Muscle of leg (tissue), 3 donors: ENCODE measurements at regions not wholly inside any gene's neighbourhood (a gene's known extent, or its start where the extent isn't known, plus 50 kb on each side); places are given as distances from the start of the nearest gene placed in this dataset.

Source experiments
- DNase-seq: peaks from one replicate; pipeline ENCODE4 v3.0.0; 2013
- H3K27ac ChIP-seq: one replicate; pipeline ENCODE4 v1.5.1; 2013; ENCODE audit warnings: mild to moderate bottlenecking, low read length, control low read depth
- H3K27me3 ChIP-seq: one replicate; pipeline ENCODE4 v1.6.1; 2013; ENCODE audit warnings: low read length; ENCODE audit not compliant: control insufficient read depth, insufficient read depth
- H3K36me3 ChIP-seq: one replicate; pipeline ENCODE4 v1.6.1; 2013; ENCODE audit warnings: low read length; ENCODE audit not compliant: control insufficient read depth, insufficient read depth
- H3K4me1 ChIP-seq: one replicate; pipeline ENCODE4 v1.6.1; 2013; ENCODE audit warnings: low read length; ENCODE audit not compliant: control insufficient read depth, insufficient read depth
- H3K4me3 ChIP-seq: one replicate; pipeline ENCODE4 v1.5.1; 2013; ENCODE audit warnings: low read length, control low read depth
- H3K9me3 ChIP-seq: replicated peaks from 2 replicates; pipeline ENCODE4 v1.6.1; 2013; ENCODE audit warnings: low read depth, low read length; ENCODE audit not compliant: control insufficient read depth
- WGBS: methylation state at CpG from one replicate; pipeline ENCODE4 v1.1.5; 2013; ENCODE audit warnings: missing lambda C conversion rate; ENCODE audit not compliant: insufficient coverage; 5-methylcytosine and 5-hydroxymethylcytosine counted together

DNA sequence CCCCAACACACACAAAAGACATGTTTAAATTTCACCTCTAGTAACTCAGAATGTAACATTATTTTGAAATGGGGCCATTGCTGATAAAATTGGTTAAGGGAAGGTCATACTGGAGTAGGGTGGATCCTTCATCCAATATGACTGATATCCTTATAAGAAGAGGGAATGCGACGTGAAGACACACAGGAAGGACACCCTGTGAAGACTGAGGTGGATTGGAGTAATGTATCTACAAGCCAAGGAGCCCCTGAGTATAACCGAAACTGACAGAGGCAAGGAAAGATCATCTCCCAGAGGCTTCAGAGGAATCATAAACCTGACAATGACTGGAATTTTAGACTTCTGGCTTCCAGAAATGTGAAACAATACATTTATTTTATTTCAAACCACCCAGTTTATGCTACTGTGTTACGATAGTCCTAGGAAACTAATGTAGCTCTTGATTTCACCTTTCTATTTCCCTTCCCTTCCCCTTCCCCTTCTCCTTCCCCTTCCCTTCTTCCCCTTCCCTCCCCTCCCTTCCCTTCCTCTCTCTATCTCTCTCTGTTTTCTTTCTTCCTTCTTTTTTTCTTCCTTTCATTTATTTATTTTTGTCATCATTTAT, 1775.4 kb downstream of the LRRC4C start:
- Histone ChIP-seq H3K27me3 (no peaks in the 10 kb centered on the region), H3K4me3 (no peak overlapping the region), H3K9me3 (peaks cover 13% of the 10 kb centered on the region), H3K27ac (no peak overlapping the region), H3K4me1 (no peaks in the 10 kb centered on the region), H3K36me3 (no peaks in the 10 kb centered on the region)
- WGBS = 80% methylated on average over 1 of the region's 4 CpGs
- no peak for DNase-seq

- Histone ChIP-seq H3K4me3 (no peak overlapping the region), H3K27me3 (no peaks in the 10 kb centered on the region), H3K9me3 (peaks cover 13% of the 10 kb centered on the region), H3K4me1 (no peaks in the 10 kb centered on the region), H3K36me3 (no peaks in the 10 kb centered on the region), H3K27ac (no peak overlapping the region)
- WGBS = no CpG with 5 or more reads among the region's 1 CpG
- DNase-seq = no peak
Measured at GRCh38 chr11:39683288-39683950, 1776.0 kb downstream of the LRRC4C start.

DNA sequence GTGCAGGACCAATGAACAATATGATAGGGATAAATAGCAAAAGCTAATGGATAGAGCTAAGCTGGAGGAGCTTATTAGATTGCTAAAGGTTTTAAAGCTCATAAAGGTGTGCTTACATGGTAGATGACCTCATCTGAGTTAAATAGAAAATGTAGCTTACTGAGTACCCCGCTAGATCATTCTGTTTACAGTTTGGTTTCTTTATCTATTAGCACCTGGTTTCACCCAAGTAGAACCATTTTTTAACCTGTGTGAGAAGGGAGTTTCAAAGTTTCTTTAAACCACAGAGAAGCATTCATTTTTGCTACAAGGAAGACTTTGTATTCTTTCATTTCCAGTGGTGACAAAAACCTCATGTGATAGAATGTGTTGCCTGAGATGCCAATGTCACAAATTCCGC, 1778.0 kb downstream of the LRRC4C start:
- no peaks in the 10 kb centered on the region for H3K36me3 ChIP-seq
- DNase-seq = no peak
- peaks cover 13% of the 10 kb centered on the region for H3K9me3 ChIP-seq
- WGBS = no CpG with 5 or more reads among the region's 2 CpGs
- no peaks in the 10 kb centered on the region for H3K27me3 ChIP-seq
- H3K4me1 ChIP-seq = no peaks in the 10 kb centered on the region
- no peak overlapping the region for H3K4me3 ChIP-seq
- no peak overlapping the region for H3K27ac ChIP-seq

DNA sequence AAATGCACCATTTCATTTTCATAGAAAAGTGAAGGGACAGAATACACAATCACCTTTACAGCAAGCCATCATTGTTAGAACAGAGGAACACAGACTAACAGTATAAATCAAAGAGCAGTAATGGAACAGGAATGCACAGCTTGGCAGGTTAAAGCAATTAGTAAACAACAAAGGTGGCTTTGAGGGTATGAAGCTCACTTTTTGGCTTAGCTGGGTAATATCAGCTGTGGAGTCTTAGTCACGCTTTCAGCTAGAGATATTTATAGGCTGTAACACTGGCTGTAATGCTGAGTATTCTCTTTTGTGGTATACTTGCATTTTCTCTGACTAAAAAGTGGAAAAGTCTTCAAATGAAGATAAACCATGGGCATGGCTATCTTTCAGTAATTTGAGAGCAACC, 1780.5 kb downstream of the LRRC4C start:
- Histone ChIP-seq H3K36me3 (no peaks in the 10 kb centered on the region), H3K27me3 (no peaks in the 10 kb centered on the region), H3K27ac (no peak overlapping the region), H3K4me1 (no peaks in the 10 kb centered on the region), H3K4me3 (no peak overlapping the region), H3K9me3 (peaks cover 13% of the 10 kb centered on the region)
- DNase-seq = no peak
- 100% methylated on average over 1 of the region's 1 CpG for WGBS

GRCh38 chr11:39675171-39675570, 1784.3 kb downstream of the LRRC4C start:
- no peaks in the 10 kb centered on the region for H3K36me3 ChIP-seq
- peaks cover 5% of the 10 kb centered on the region for H3K9me3 ChIP-seq
- H3K4me3 ChIP-seq = no peak overlapping the region
- DNase-seq = no peak
- no peaks in the 10 kb centered on the region for H3K4me1 ChIP-seq
- H3K27me3 ChIP-seq = no peaks in the 10 kb centered on the region
- H3K27ac ChIP-seq = no peak overlapping the region
- WGBS = 100% methylated on average over 1 of the region's 2 CpGs

DNA sequence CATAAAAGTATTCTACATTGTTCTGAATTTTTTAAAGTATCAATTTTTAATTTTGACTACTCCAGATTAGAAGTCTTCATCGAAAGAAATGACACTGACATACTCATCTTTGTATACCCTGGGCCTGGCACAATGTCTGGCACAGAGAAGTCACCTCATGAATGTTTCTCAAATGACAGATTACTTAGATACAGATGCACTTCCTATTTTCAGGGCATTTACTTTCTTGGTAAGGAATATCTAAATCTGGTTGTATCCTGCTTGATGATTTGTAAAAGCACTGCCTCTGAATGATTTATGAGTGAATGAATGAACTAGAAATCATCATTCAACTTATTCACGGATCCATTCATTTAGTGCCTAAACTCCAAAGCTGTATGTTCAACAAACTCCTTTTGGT, 1784.7 kb downstream of the LRRC4C start:
- Histone ChIP-seq H3K36me3 (no peaks in the 10 kb centered on the region), H3K4me1 (no peaks in the 10 kb centered on the region), H3K27ac (no peak overlapping the region), H3K9me3 (peaks cover 1% of the 10 kb centered on the region), H3K27me3 (no peaks in the 10 kb centered on the region), H3K4me3 (no peak overlapping the region)
- WGBS = no CpG with 5 or more reads among the region's 2 CpGs
- DNase-seq = no peak

DNA sequence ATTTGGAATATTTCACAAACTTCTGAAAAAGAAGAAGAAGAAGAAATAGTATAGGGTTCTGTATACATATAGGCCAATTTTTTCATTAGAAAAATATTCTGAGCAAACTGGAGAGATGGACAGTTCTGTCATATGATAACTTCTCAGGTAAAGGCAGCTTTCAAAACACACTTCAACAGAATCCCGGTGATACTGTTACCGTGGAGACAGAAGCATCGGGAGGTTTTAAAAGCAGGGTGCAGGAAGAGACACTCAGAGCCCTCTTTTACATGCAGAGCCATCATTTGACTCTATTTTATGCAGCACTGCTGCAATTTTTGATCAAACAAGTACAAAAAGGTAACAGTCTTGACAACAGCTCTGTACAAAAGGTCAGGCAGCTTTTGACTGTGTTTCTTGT, 1785.4 kb downstream of the LRRC4C start:
- Histone ChIP-seq H3K27ac (no peak overlapping the region), H3K36me3 (no peaks in the 10 kb centered on the region), H3K27me3 (no peaks in the 10 kb centered on the region), H3K9me3 (no peaks in the 10 kb centered on the region), H3K4me1 (no peaks in the 10 kb centered on the region), H3K4me3 (no peak overlapping the region)
- no peak for DNase-seq
- WGBS = 75% methylated on average over 3 of the region's 3 CpGs

DNA sequence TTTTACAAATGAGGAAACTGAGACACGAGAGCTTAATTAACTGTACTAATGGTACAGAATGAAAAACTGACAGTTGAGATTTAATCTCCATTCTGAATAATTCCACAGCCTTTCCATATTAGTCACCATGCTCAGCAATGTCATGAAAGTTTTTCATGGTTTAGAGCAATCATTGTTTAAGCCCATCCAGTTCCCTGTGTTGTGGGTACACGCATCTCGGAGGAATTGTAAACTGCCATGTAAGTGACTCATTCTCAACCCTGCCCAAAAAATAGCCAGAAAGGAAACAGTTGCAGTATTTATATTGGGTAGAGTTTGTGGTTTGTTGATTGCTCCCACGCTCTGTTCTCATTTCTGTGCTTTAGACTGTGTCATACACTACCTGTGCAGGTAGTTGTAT, 1790.8 kb downstream of the LRRC4C start:
- H3K9me3 ChIP-seq = peaks cover 4% of the 10 kb centered on the region
- no peaks in the 10 kb centered on the region for H3K4me1 ChIP-seq
- WGBS = no CpG with 5 or more reads among the region's 4 CpGs
- H3K27me3 ChIP-seq = no peaks in the 10 kb centered on the region
- H3K4me3 ChIP-seq = no peak overlapping the region
- no peak overlapping the region for H3K27ac ChIP-seq
- DNase-seq = no peak
- no peaks in the 10 kb centered on the region for H3K36me3 ChIP-seq

- H3K4me3 ChIP-seq = no peak overlapping the region
- no peaks in the 10 kb centered on the region for H3K36me3 ChIP-seq
- DNase-seq = no peak
- peaks cover 12% of the 10 kb centered on the region for H3K9me3 ChIP-seq
- no peaks in the 10 kb centered on the region for H3K4me1 ChIP-seq
- WGBS = 94% methylated on average over 5 of the region's 6 CpGs
- no peak overlapping the region for H3K27ac ChIP-seq
- no peaks in the 10 kb centered on the region for H3K27me3 ChIP-seq
Measured at GRCh38 chr11:39664023-39664422, 1795.4 kb downstream of the LRRC4C start.

- no peaks in the 10 kb centered on the region for H3K4me1 ChIP-seq
- no peaks in the 10 kb centered on the region for H3K36me3 ChIP-seq
- no peak for DNase-seq
- no peaks in the 10 kb centered on the region for H3K27me3 ChIP-seq
- H3K27ac ChIP-seq = no peak overlapping the region
- peaks cover 12% of the 10 kb centered on the region for H3K9me3 ChIP-seq
- no peak overlapping the region for H3K4me3 ChIP-seq
Measured at GRCh38 chr11:39661890-39662289, 1797.6 kb downstream of the LRRC4C start.
